LNCaP clone FGC (cell line): ENCODE measurements at regions not wholly inside any gene's neighbourhood (a gene's known extent, or its start where the extent isn't known, plus 50 kb on each side); places are given as distances from the start of the nearest gene placed in this dataset.

Source experiments
- DNase-seq: peaks from one replicate; pipeline ENCODE4 v3.0.0-alpha.2; 2011; ENCODE audit warnings: low read depth
- H3K4me3 ChIP-seq: 2 replicates; pipeline ENCODE4 v1.5.1; 2011; ENCODE audit warnings: mild to moderate bottlenecking, low read depth, low read length, control low read depth
- CTCF ChIP-seq: IDR thresholded peaks from 2 replicates; pipeline ENCODE4 v1.5.1; 2012; ENCODE audit warnings: mild to moderate bottlenecking; ENCODE audit not compliant: control insufficient read depth, insufficient read depth; ENCODE audit errors: extremely low read depth

DNA sequence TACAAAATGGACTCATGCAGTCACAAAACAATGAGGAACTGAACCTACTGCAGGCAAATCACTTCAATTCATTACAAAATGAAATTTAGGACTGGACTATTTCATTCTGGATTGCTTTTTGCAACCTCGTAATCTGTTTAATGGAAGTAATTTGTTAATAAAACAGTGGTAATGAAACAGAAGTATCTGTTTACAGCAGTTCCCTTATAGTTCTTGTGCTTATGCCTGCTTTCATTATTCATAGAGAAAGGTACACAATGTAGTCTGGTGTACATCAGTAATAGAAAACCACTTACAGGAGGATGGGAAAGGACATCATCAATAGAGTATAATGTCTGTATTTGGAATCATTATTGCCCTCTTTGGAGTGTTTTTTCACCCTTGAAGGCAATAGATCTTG, 389.2 kb upstream of the NUDT12 start:
- DNase-seq: no peak
- no peak overlapping the region for H3K4me3 ChIP-seq
- TF ChIP-seq CTCF: no peak

- TF ChIP-seq CTCF: no peak
- no peak for DNase-seq
- no peak overlapping the region for H3K4me3 ChIP-seq
These were observed 380.6 kb upstream of the NUDT12 start for GRCh38 chr5:103943230-103943629.

DNA sequence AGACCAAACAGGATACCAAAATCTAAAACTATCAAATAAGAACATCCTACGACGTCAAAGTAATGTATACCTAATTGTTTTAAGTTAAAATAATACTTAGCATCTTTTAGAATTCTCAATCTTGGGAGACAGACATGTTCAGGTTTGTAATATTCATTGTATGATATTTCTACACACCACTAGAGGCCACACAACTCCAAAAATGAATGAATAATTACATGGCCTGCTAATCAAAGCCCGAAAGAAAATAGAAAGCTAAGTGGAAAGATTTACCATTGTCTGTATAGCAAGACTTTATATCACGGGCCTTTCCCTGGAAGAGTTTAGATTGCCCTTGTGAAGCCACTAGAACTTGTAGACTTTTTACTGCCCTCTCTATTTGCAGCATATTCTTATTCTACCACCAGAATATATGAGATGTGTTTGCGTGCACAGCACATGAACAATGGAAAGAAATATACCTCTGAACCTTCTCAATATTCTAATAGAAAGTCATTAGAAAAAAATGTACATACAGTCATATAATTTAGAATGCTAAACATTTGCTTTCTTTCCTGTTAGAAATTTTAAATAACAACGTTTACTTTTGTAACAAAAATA, 380.1 kb upstream of the NUDT12 start:
- no peak for DNase-seq
- TF ChIP-seq CTCF: peak; percentile 57
- H3K4me3 ChIP-seq: no peak overlapping the region

GRCh38 chr5:103941596-103941995, 379.0 kb upstream of the NUDT12 start:
- no peak for DNase-seq
- TF ChIP-seq CTCF: no peak
- H3K4me3 ChIP-seq: no peak overlapping the region

GRCh38 chr5:103938146-103938695, 375.6 kb upstream of the NUDT12 start:
- TF ChIP-seq CTCF: no peak
- H3K4me3 ChIP-seq: no peak overlapping the region
- DNase-seq: no peak

- no peak overlapping the region for H3K4me3 ChIP-seq
- no peak for TF ChIP-seq CTCF
- no peak for DNase-seq
These were observed 366.9 kb upstream of the NUDT12 start for GRCh38 chr5:103929338-103930013.
